Stimulated activated naive B cell treated with anti-CD40 and anti-IgM and Interleukin-4, amounts not matched to agents 10 μg/mL and 1 μg/mL and 100 μg/mL, for 72 hours (primary cell): ENCODE measurements at regions not wholly inside any gene's neighbourhood (a gene's known extent, or its start where the extent isn't known, plus 50 kb on each side); places are given as distances from the start of the nearest gene placed in this dataset.

Experiments
- ATAC-seq, 2 donors: fragments of 150-1000 bp; cut with Tn5 transposase; replicated peaks; 2 replicates each; pipeline ENCODE4 v1.10.0; 2021; ENCODE audit warnings: moderate library complexity in 1 of 2
- DNase-seq: peaks from one replicate; pipeline ENCODE4 v3.0.0; 2021
- H3K27ac Mint-ChIP-seq: one replicate; pipeline ENCODE4 v1.8.0; 2022; ENCODE audit warnings: mild to moderate bottlenecking, mixed read lengths
- H3K27me3 Mint-ChIP-seq, 2 donors: one replicate each; pipeline ENCODE4 v1.8.0; 2022; ENCODE audit warnings: mixed read lengths in 2 of 2
- H3K36me3 Mint-ChIP-seq, 2 donors: one replicate each; pipeline ENCODE4 v1.8.0; 2022; ENCODE audit warnings: mixed read lengths in 2 of 2, mild to moderate bottlenecking in 1 of 2
- H3K4me1 Mint-ChIP-seq, 2 donors: one replicate each; pipeline ENCODE4 v1.8.0; 2022; ENCODE audit warnings: mixed read lengths in 2 of 2, mild to moderate bottlenecking in 1 of 2
- H3K4me3 Mint-ChIP-seq, 2 donors: one replicate each; pipeline ENCODE4 v1.8.0; 2022; ENCODE audit warnings: mild to moderate bottlenecking in 2 of 2, mixed read lengths in 2 of 2, moderate library complexity in 1 of 2
- H3K9me3 Mint-ChIP-seq, 2 donors: one replicate each; pipeline ENCODE4 v1.8.0; 2022; ENCODE audit warnings: mixed read lengths in 2 of 2, mild to moderate bottlenecking in 1 of 2

- H3K27ac Mint-ChIP-seq, result no peak overlapping the region
- H3K4me1 Mint-ChIP-seq, result no peaks in the 10 kb centered on the region
- ATAC-seq (no peak), DNase-seq (no peak)
- no peaks in the 10 kb centered on the region for H3K36me3 Mint-ChIP-seq
- H3K27me3 Mint-ChIP-seq, result peaks cover 13 to 42% of the 10 kb centered on the region in 2 donors
- H3K9me3 Mint-ChIP-seq, result peaks cover 0 to 7% of the 10 kb centered on the region in 2 donors
- H3K4me3 Mint-ChIP-seq, result no peak overlapping the region
Measured at GRCh38 chr12:95393191-95393790, 80.7 kb upstream of the METAP2 start.

GRCh38 chr12:95395696-95396095 lies 78.3 kb upstream of the METAP2 start:
- Mint-ChIP-seq H3K36me3 (no peaks in the 10 kb centered on the region), H3K4me3 (no peak overlapping the region), H3K27me3 (peaks cover 17 to 50% of the 10 kb centered on the region in 2 donors), H3K4me1 (no peaks in the 10 kb centered on the region), H3K27ac (no peak overlapping the region), H3K9me3 (peaks cover 0 to 7% of the 10 kb centered on the region in 2 donors)
- no peak for DNase-seq
- no peak for ATAC-seq

GRCh38 chr12:95396849-95397468 lies 77.0 kb upstream of the METAP2 start:
- no peak overlapping the region for H3K4me3 Mint-ChIP-seq
- DNase-seq (no peak), ATAC-seq (no peak)
- peaks cover 19 to 53% of the 10 kb centered on the region in 2 donors for H3K27me3 Mint-ChIP-seq
- peaks cover 0 to 7% of the 10 kb centered on the region in 2 donors for H3K9me3 Mint-ChIP-seq
- no peak overlapping the region for H3K27ac Mint-ChIP-seq
- no peaks in the 10 kb centered on the region for H3K36me3 Mint-ChIP-seq
- no peaks in the 10 kb centered on the region for H3K4me1 Mint-ChIP-seq

GRCh38 chr12:95397571-95397970 lies 76.4 kb upstream of the METAP2 start:
- DNase-seq, result no peak
- Mint-ChIP-seq H3K27ac (no peak overlapping the region), H3K4me3 (no peak overlapping the region), H3K36me3 (no peaks in the 10 kb centered on the region), H3K4me1 (no peaks in the 10 kb centered on the region), H3K27me3 (peaks cover 20 to 53% of the 10 kb centered on the region in 2 donors), H3K9me3 (peaks cover 0 to 7% of the 10 kb centered on the region in 2 donors)
- no peak for ATAC-seq

GRCh38 chr12:95402096-95402495 lies 71.9 kb upstream of the METAP2 start:
- Mint-ChIP-seq H3K4me3 (no peak overlapping the region), H3K27ac (no peak overlapping the region), H3K4me1 (no peaks in the 10 kb centered on the region), H3K9me3 (no peaks in the 10 kb centered on the region), H3K27me3 (peaks cover 14 to 22% of the 10 kb centered on the region in 2 donors), H3K36me3 (no peaks in the 10 kb centered on the region)
- no peak for DNase-seq
- ATAC-seq, result no peak

- no peaks in the 10 kb centered on the region for H3K4me1 Mint-ChIP-seq
- no peak overlapping the region for H3K4me3 Mint-ChIP-seq
- peaks cover 5 to 20% of the 10 kb centered on the region in 2 donors for H3K27me3 Mint-ChIP-seq
- DNase-seq, result no peak
- no peak overlapping the region for H3K27ac Mint-ChIP-seq
- no peaks in the 10 kb centered on the region for H3K36me3 Mint-ChIP-seq
- ATAC-seq, result no peak
- no peaks in the 10 kb centered on the region for H3K9me3 Mint-ChIP-seq
Measured at GRCh38 chr12:95408201-95408600, 65.8 kb upstream of the METAP2 start.

- DNase-seq, result no peak
- Mint-ChIP-seq H3K27me3 (peaks cover 5 to 20% of the 10 kb centered on the region in 2 donors), H3K27ac (no peak overlapping the region), H3K4me3 (no peak overlapping the region), H3K9me3 (no peaks in the 10 kb centered on the region), H3K4me1 (peaks cover 0 to 2% of the 10 kb centered on the region in 2 donors), H3K36me3 (no peaks in the 10 kb centered on the region)
- ATAC-seq, result no peak
Measured at GRCh38 chr12:95411057-95411456, 62.9 kb upstream of the METAP2 start.

- H3K9me3 Mint-ChIP-seq, result no peaks in the 10 kb centered on the region
- H3K36me3 Mint-ChIP-seq, result no peaks in the 10 kb centered on the region
- peaks cover 5 to 20% of the 10 kb centered on the region in 2 donors for H3K27me3 Mint-ChIP-seq
- H3K27ac Mint-ChIP-seq, result no peak overlapping the region
- ATAC-seq, result no peak
- no peak overlapping the region for H3K4me3 Mint-ChIP-seq
- no peak for DNase-seq
- peaks cover 0 to 3% of the 10 kb centered on the region in 2 donors for H3K4me1 Mint-ChIP-seq
Measured at GRCh38 chr12:95411466-95411865, 62.5 kb upstream of the METAP2 start.

- no peak overlapping the region for H3K27ac Mint-ChIP-seq
- DNase-seq (no peak), ATAC-seq (no peak)
- H3K4me3 Mint-ChIP-seq, result no peak overlapping the region
- no peaks in the 10 kb centered on the region for H3K9me3 Mint-ChIP-seq
- H3K27me3 Mint-ChIP-seq, result peaks cover 5 to 20% of the 10 kb centered on the region in 2 donors
- H3K36me3 Mint-ChIP-seq, result no peaks in the 10 kb centered on the region
- H3K4me1 Mint-ChIP-seq, result peaks cover 0 to 4% of the 10 kb centered on the region in 2 donors
Measured at GRCh38 chr12:95412482-95413311, 61.3 kb upstream of the METAP2 start.

- DNase-seq, result no peak
- Mint-ChIP-seq H3K36me3 (no peaks in the 10 kb centered on the region), H3K4me1 (peaks cover 0 to 4% of the 10 kb centered on the region in 2 donors), H3K27ac (no peak overlapping the region), H3K27me3 (peaks cover 0 to 13% of the 10 kb centered on the region in 2 donors), H3K4me3 (no peak overlapping the region), H3K9me3 (no peaks in the 10 kb centered on the region)
- ATAC-seq, result no peak
Measured at GRCh38 chr12:95413576-95413975, 60.4 kb upstream of the METAP2 start.

- DNase-seq (no peak), ATAC-seq (no peak)
- no peak overlapping the region for H3K4me3 Mint-ChIP-seq
- no peaks in the 10 kb centered on the region for H3K36me3 Mint-ChIP-seq
- no peaks in the 10 kb centered on the region for H3K9me3 Mint-ChIP-seq
- peaks cover 0 to 4% of the 10 kb centered on the region in 2 donors for H3K4me1 Mint-ChIP-seq
- no peak overlapping the region for H3K27ac Mint-ChIP-seq
- no peaks in the 10 kb centered on the region for H3K27me3 Mint-ChIP-seq
Measured at GRCh38 chr12:95415451-95415850, 58.5 kb upstream of the METAP2 start.

- Mint-ChIP-seq H3K4me3 (no peak overlapping the region), H3K27me3 (no peaks in the 10 kb centered on the region), H3K27ac (no peak overlapping the region), H3K9me3 (no peaks in the 10 kb centered on the region), H3K4me1 (peaks cover 0 to 4% of the 10 kb centered on the region in 2 donors), H3K36me3 (no peaks in the 10 kb centered on the region)
- no peak for ATAC-seq
- no peak for DNase-seq
Measured at GRCh38 chr12:95416111-95416636, 57.8 kb upstream of the METAP2 start.

GRCh38 chr12:95417372-95417771 lies 56.6 kb upstream of the METAP2 start:
- H3K4me1 Mint-ChIP-seq, result peaks cover 0 to 4% of the 10 kb centered on the region in 2 donors
- no peak overlapping the region for H3K4me3 Mint-ChIP-seq
- no peaks in the 10 kb centered on the region for H3K36me3 Mint-ChIP-seq
- DNase-seq (no peak), ATAC-seq (no peak)
- H3K9me3 Mint-ChIP-seq, result no peaks in the 10 kb centered on the region
- H3K27ac Mint-ChIP-seq, result no peak overlapping the region
- peaks cover 0 to 3% of the 10 kb centered on the region in 2 donors for H3K27me3 Mint-ChIP-seq

- Mint-ChIP-seq H3K36me3 (no peaks in the 10 kb centered on the region), H3K9me3 (no peaks in the 10 kb centered on the region), H3K4me1 (peaks cover 0 to 4% of the 10 kb centered on the region in 2 donors), H3K4me3 (no peak overlapping the region), H3K27ac (no peak overlapping the region), H3K27me3 (peaks cover 0 to 3% of the 10 kb centered on the region in 2 donors)
- ATAC-seq (no peak), DNase-seq (no peak)
Measured at GRCh38 chr12:95418142-95418541, 55.8 kb upstream of the METAP2 start.
